HCT116 (cell line): ENCODE measurements at regions not wholly inside any gene's neighbourhood (a gene's known extent, or its start where the extent isn't known, plus 50 kb on each side); places are given as distances from the start of the nearest gene placed in this dataset.

ENCODE experiments used
- ATAC-seq: fragments of 200-7000 bp; cut with Tn5 transposase; 2 replicates; pipeline ENCODE4 v1.9.1; 2020; ENCODE audit warnings: mild to moderate bottlenecking, moderate library complexity
- BruUV-seq: library from RNA; stranded (reverse); fragments of 400-500 nt; replicated peaks from 2 replicates; lab custom pipeline; 2021; lab: Mats Ljungman, UMichigan
- CTCF ChIA-PET: fragments of 300-600 bp; sonication (Branson Sonifier 250); formaldehyde crosslinking; loops from one replicate; lab custom pipeline; 2021; ENCODE audit warnings: antibody characterized with exemption; lab: Charles Lee
- POLR2A ChIA-PET: fragments of 300-600, 350-600 bp; sonication (Branson Sonifier 250); formaldehyde crosslinking; loops from one replicate; lab custom pipeline; 2021; ENCODE audit warnings: antibody characterized with exemption; lab: Charles Lee
- RAD21 ChIA-PET, 2 experiments: fragments of 300-600 bp; sonication (Branson Sonifier 250); formaldehyde crosslinking; loops; one replicate each; lab custom pipeline; 2023; ENCODE audit warnings: low total read pairs in 2 of 2; ENCODE audit not compliant: uncharacterized antibody in 2 of 2, unreplicated experiment in 2 of 2, low non-redundant PET in 1 of 2; lab: Charles Lee
- DNase-seq: peaks from one replicate; pipeline ENCODE4 v3.0.0-alpha.2; 2010; ENCODE audit warnings: low read depth, low spot score
- H2AFZ ChIP-seq: fragments of 200-600 bp; shearing (Covaris generic), sonication (generic); 2 replicates; pipeline ENCODE4 v1.6.1; 2017; ENCODE audit warnings: low read depth, mixed run types, mixed read lengths, antibody characterized with exemption, low read length; ENCODE audit not compliant: poor library complexity, severe bottlenecking
- H3K27ac ChIP-seq: 2 replicates; pipeline ENCODE4 v1.5.1; 2012; ENCODE audit warnings: low read depth, low read length
- H3K27me3 ChIP-seq: fragments of 200-600 bp; sonication (generic); 2 replicates; pipeline ENCODE4 v1.6.1; 2016; ENCODE audit warnings: mixed run types, low read length, mixed read lengths; ENCODE audit not compliant: insufficient read depth
- H3K36me3 ChIP-seq, 2 experiments: fragments of 200-500 bp in 1 of 2; fragments of 200-600 bp in 1 of 2; sonication (Bioruptor generic) in 1 of 2; sonication (generic) in 1 of 2; 2 replicates each; pipeline versions ENCODE4 v1.5.1 to v1.6.1; 2014 to 2016; ENCODE audit warnings: low read length in 2 of 2, inconsistent platforms in 1 of 2, mixed read lengths in 1 of 2, mixed run types in 1 of 2; ENCODE audit not compliant: insufficient read depth in 2 of 2, control insufficient read depth in 1 of 2
- H3K4me1 ChIP-seq, 2 experiments: fragments of 200-600 bp in 1 of 2; sonication (generic) in 1 of 2; 2 replicates each; pipeline versions ENCODE4 v1.5.1 to v1.6.1; 2012 to 2017; ENCODE audit warnings: low read length in 2 of 2, inconsistent platforms in 1 of 2, mild to moderate bottlenecking in 1 of 2, mixed read lengths in 1 of 2, mixed run types in 1 of 2, moderate library complexity in 1 of 2; ENCODE audit not compliant: insufficient read depth in 2 of 2, control insufficient read depth in 1 of 2
- H3K4me2 ChIP-seq: fragments of 200-600 bp; sonication (generic); 2 replicates; pipeline ENCODE4 v1.6.1; 2017; ENCODE audit warnings: mixed run types, low read length, mixed read lengths
- H3K4me3 ChIP-seq, 2 experiments: fragments of 200-600 bp in 1 of 2; sonication (generic) in 1 of 2; replicated peaks in 1 of 2; 2 replicates each; pipeline ENCODE4 v1.5.1; 2011 to 2016; ENCODE audit warnings: low read length in 2 of 2, control low read depth in 1 of 2, low read depth in 1 of 2, mild to moderate bottlenecking in 1 of 2, mixed read lengths in 1 of 2, mixed run types in 1 of 2
- H3K79me2 ChIP-seq: fragments of 200-600 bp; sonication (generic); 2 replicates; pipeline ENCODE4 v1.6.1; 2017; ENCODE audit warnings: mild to moderate bottlenecking, mixed run types, low read length, moderate library complexity, mixed read lengths; ENCODE audit not compliant: insufficient read depth
- H3K9ac ChIP-seq: fragments of 200-600 bp; sonication (generic); 2 replicates; pipeline ENCODE4 v1.6.1; 2016; ENCODE audit warnings: low read length, mixed read lengths
- H3K9me2 ChIP-seq: fragments of 200-600 bp; sonication (generic), shearing (Covaris generic); 2 replicates; pipeline ENCODE4 v1.6.1; 2017; ENCODE audit warnings: mixed run types, mild to moderate bottlenecking, moderate library complexity; ENCODE audit not compliant: insufficient read depth
- H3K9me3 ChIP-seq, 2 experiments: fragments of 200-500 bp in 1 of 2; fragments of 200-600 bp in 1 of 2; sonication (Bioruptor generic) in 1 of 2; sonication (generic) in 1 of 2; 2 replicates each; pipeline ENCODE4 v1.6.1; 2014 to 2017; ENCODE audit warnings: low read length in 2 of 2, mixed read lengths in 2 of 2, inconsistent platforms in 1 of 2, low read depth in 1 of 2, mild to moderate bottlenecking in 1 of 2, mixed run types in 1 of 2, moderate library complexity in 1 of 2; ENCODE audit not compliant: control insufficient read depth in 1 of 2, insufficient read depth in 1 of 2
- H4K20me1 ChIP-seq: fragments of 200-600 bp; sonication (generic), shearing (Covaris generic); 2 replicates; pipeline ENCODE4 v1.6.1; 2017; ENCODE audit warnings: mixed run types, mild to moderate bottlenecking, moderate library complexity; ENCODE audit not compliant: insufficient read depth
- ATF3 ChIP-seq: IDR thresholded peaks from 2 replicates; pipeline ENCODE4 v1.6.1; 2012
- CBX3 ChIP-seq: IDR thresholded peaks from 2 replicates; pipeline ENCODE4 v1.6.1; 2012; ENCODE audit warnings: low read depth
- CEBPB ChIP-seq: IDR thresholded peaks from 2 replicates; pipeline ENCODE4 v1.6.1; 2012; ENCODE audit warnings: low read depth
- EGR1 ChIP-seq: IDR thresholded peaks from 2 replicates; pipeline ENCODE4 v1.6.1; 2012; ENCODE audit warnings: low read depth
- ELF1 ChIP-seq: IDR thresholded peaks from 2 replicates; pipeline ENCODE4 v1.6.1; 2012; ENCODE audit warnings: low read depth, borderline replicate concordance
- EZH2 ChIP-seq: fragments of 200-600 bp; sonication (generic); IDR thresholded peaks from 2 replicates; pipeline ENCODE4 v1.6.1; 2017; ENCODE audit warnings: antibody characterized with exemption, mixed run types
- EZH2phosphoT487 ChIP-seq: fragments of 200-600 bp; IDR thresholded peaks from 2 replicates; pipeline ENCODE4 v1.6.1; 2018; ENCODE audit warnings: antibody characterized with exemption, borderline replicate concordance
- FOSL1 ChIP-seq: IDR thresholded peaks from 2 replicates; pipeline ENCODE4 v1.6.1; 2012; ENCODE audit warnings: low read depth
- JUND ChIP-seq: IDR thresholded peaks from 2 replicates; pipeline ENCODE4 v1.6.1; 2012
- POLR2A ChIP-seq: IDR thresholded peaks from 2 replicates; pipeline ENCODE4 v1.7.0; 2011; ENCODE audit warnings: borderline replicate concordance; ENCODE audit not compliant: insufficient read depth, insufficient read length; ENCODE audit errors: extremely low read depth
- POLR2AphosphoS5 ChIP-seq: IDR thresholded peaks from 2 replicates; pipeline ENCODE4 v1.6.1; 2011; ENCODE audit warnings: mild to moderate bottlenecking, low read depth, low read length, moderate library complexity
- RAD21 ChIP-seq: IDR thresholded peaks from 2 replicates; pipeline ENCODE4 v1.6.1; 2012; ENCODE audit warnings: low read depth, mild to moderate bottlenecking
- REST ChIP-seq: IDR thresholded peaks from 2 replicates; pipeline ENCODE4 v1.6.1; 2012; ENCODE audit warnings: low read depth
- SP1 ChIP-seq: IDR thresholded peaks from 2 replicates; pipeline ENCODE4 v1.6.1; 2012; ENCODE audit warnings: low read depth
- TCF7L2 ChIP-seq: IDR thresholded peaks from 2 replicates; pipeline ENCODE4 v1.7.0; 2011; ENCODE audit warnings: borderline replicate concordance, inconsistent platforms; ENCODE audit not compliant: insufficient read depth, insufficient read length; ENCODE audit errors: extremely low read depth
- YY1 ChIP-seq: IDR thresholded peaks from 2 replicates; pipeline ENCODE4 v1.6.1; 2011; ENCODE audit warnings: low read length, low read depth, moderate library complexity, mild to moderate bottlenecking; ENCODE audit not compliant: insufficient replicate concordance; ENCODE audit errors: extremely low read depth
- ZFX ChIP-seq: fragments of 450-650 bp; IDR thresholded peaks from 2 replicates; pipeline ENCODE4 v1.6.1; 2017
- intact Hi-C: fragments of 100-400 bp; cut with micrococcal nuclease; formaldehyde crosslinking; loops from 2 replicates; pipeline ENCODE4 v1.10.0; 2022
- TF ChIP-seq, protein P1 (sequence below): IDR thresholded peaks from 2 replicates; pipeline ENCODE4 v1.6.1; 2011; ENCODE audit warnings: mild to moderate bottlenecking, low read length, moderate library complexity; ENCODE audit not compliant: insufficient replicate concordance; ENCODE audit errors: extremely low read depth
- TF ChIP-seq, protein P2 (sequence below), 3 experiments: fragments of 200-600 bp in 1 of 3; sonication (generic) in 1 of 3; IDR thresholded peaks in 2 of 3; conservative IDR thresholded peaks in 1 of 3; 2 replicates each; pipeline ENCODE4 v1.5.1; 2012 to 2017; ENCODE audit warnings: low read depth in 2 of 3, low read length in 2 of 3, antibody characterized with exemption in 1 of 3, borderline replicate concordance in 1 of 3, control low read depth in 1 of 3, mild to moderate bottlenecking in 1 of 3, mixed read lengths in 1 of 3, mixed run types in 1 of 3, moderate library complexity in 1 of 3; ENCODE audit not compliant: insufficient read depth in 1 of 3

DNA sequence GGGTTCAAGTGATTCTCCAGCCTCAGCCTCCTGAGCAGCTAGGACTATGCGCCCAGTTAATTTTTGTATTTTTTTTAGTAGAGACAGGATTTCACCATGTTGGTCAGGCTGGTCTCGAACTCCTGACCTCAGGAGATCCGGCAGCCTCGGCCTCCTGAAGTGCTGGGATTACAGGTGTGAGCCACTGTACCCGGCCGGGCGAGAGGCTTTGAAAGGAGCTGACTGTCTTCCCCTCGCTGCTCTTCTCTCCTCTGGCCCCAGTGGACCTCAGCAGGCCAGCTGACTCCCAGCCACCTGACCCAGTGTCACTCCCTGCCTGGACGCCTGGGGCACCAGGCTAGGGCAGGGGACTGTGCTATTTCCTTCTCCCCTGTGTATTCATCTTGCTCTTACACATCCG lies 89.5 kb upstream of the ANKRD55 start:
- Histone ChIP-seq H3K27me3 (no peaks in the 10 kb centered on the region), H3K9ac (no peak overlapping the region), H3K9me2 (no peaks in the 10 kb centered on the region), H3K4me2 (no peak overlapping the region), H3K9me3 (no peaks in the 10 kb centered on the region), H3K36me3 (no peaks in the 10 kb centered on the region), H3K27ac (no peak overlapping the region), H3K79me2 (no peaks in the 10 kb centered on the region), H3K4me3 (no peak overlapping the region), H2AFZ (no peak overlapping the region), H4K20me1 (no peaks in the 10 kb centered on the region), H3K4me1 (peaks cover 0 to 5% of the 10 kb centered on the region in 2 experiments; a peak in 2 of 4 replicates)
- TF ChIP-seq, protein P1, sequence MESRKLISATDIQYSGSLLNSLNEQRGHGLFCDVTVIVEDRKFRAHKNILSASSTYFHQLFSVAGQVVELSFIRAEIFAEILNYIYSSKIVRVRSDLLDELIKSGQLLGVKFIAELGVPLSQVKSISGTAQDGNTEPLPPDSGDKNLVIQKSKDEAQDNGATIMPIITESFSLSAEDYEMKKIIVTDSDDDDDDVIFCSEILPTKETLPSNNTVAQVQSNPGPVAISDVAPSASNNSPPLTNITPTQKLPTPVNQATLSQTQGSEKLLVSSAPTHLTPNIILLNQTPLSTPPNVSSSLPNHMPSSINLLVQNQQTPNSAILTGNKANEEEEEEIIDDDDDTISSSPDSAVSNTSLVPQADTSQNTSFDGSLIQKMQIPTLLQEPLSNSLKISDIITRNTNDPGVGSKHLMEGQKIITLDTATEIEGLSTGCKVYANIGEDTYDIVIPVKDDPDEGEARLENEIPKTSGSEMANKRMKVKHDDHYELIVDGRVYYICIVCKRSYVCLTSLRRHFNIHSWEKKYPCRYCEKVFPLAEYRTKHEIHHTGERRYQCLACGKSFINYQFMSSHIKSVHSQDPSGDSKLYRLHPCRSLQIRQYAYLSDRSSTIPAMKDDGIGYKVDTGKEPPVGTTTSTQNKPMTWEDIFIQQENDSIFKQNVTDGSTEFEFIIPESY = no peak
- TF ChIP-seq CEBPB (no peak), POLR2AphosphoS5 (no peak), RAD21 (no peak), TCF7L2 (no peak), EZH2phosphoT487 (no peak), ZFX (no peak), FOSL1 (no peak), EZH2 (no peak), YY1 (no peak), CBX3 (no peak), ATF3 (no peak), SP1 (no peak), POLR2A (no peak), EGR1 (no peak), JUND (no peak), REST (no peak), ELF1 (no peak)
- TF ChIP-seq, protein P2, sequence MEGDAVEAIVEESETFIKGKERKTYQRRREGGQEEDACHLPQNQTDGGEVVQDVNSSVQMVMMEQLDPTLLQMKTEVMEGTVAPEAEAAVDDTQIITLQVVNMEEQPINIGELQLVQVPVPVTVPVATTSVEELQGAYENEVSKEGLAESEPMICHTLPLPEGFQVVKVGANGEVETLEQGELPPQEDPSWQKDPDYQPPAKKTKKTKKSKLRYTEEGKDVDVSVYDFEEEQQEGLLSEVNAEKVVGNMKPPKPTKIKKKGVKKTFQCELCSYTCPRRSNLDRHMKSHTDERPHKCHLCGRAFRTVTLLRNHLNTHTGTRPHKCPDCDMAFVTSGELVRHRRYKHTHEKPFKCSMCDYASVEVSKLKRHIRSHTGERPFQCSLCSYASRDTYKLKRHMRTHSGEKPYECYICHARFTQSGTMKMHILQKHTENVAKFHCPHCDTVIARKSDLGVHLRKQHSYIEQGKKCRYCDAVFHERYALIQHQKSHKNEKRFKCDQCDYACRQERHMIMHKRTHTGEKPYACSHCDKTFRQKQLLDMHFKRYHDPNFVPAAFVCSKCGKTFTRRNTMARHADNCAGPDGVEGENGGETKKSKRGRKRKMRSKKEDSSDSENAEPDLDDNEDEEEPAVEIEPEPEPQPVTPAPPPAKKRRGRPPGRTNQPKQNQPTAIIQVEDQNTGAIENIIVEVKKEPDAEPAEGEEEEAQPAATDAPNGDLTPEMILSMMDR (IDR thresholded peaks at IDR 0.05 in 2 of 3, conservative IDR thresholded peaks at IDR 0.05 in 1 of 3; ENCODE audit: borderline replicate concordance in 1 of 3, insufficient read depth in 1 of 3, low read depth in 2 of 3, low read length in 2 of 3) = no peak
- ATAC-seq = no peak
- DNase-seq = no peak
- ChIA-PET POLR2A (no interaction called here), CTCF (no interaction called here), RAD21 (no interaction called here)
- BruUV-seq = no TSS peak
- intact Hi-C loops = no loop called here
